Activated CD8-positive, alpha-beta T cell treated with anti-CD3 and anti-CD28 coated beads for 36 hours (primary cell): ENCODE measurements at regions not wholly inside any gene's neighbourhood (a gene's known extent, or its start where the extent isn't known, plus 50 kb on each side); places are given as distances from the start of the nearest gene placed in this dataset.
A peak's percentile ranks its signal among the peaks of the same experiment; 100 is the strongest.

Source experiments
- ATAC-seq: fragments of 200-7000 bp; cut with Tn5 transposase; one replicate; pipeline ENCODE4 v1.10.0; 2021; ENCODE audit warnings: mild to moderate bottlenecking, moderate library complexity
- CTCF ChIA-PET: fragments of 350-600 bp; sonication (Branson Sonifier 250); formaldehyde crosslinking; loops from one replicate; lab custom pipeline; 2021; ENCODE audit warnings: antibody characterized with exemption; lab: Charles Lee
- POLR2A ChIA-PET: fragments of 350-600 bp; sonication (Branson Sonifier 250); formaldehyde crosslinking; loops from one replicate; lab custom pipeline; 2021; ENCODE audit warnings: antibody characterized with exemption; lab: Charles Lee
- DNase-seq: peaks from one replicate; pipeline ENCODE4 v3.0.0-alpha.2; 2020
- H3K27ac Mint-ChIP-seq: one replicate; pipeline ENCODE4 v1.8.0; 2021; ENCODE audit warnings: mild to moderate bottlenecking, mixed read lengths
- H3K27me3 Mint-ChIP-seq: one replicate; pipeline ENCODE4 v1.8.0; 2021; ENCODE audit warnings: mixed read lengths
- H3K36me3 Mint-ChIP-seq: one replicate; pipeline ENCODE4 v1.8.0; 2021; ENCODE audit warnings: low read depth, mixed read lengths
- H3K4me1 Mint-ChIP-seq: one replicate; pipeline ENCODE4 v1.8.0; 2021; ENCODE audit warnings: low read depth, mixed read lengths
- H3K4me3 Mint-ChIP-seq: one replicate; pipeline ENCODE4 v1.8.0; 2021; ENCODE audit warnings: mild to moderate bottlenecking, moderate library complexity, mixed read lengths
- H3K9me3 Mint-ChIP-seq: one replicate; pipeline ENCODE4 v1.8.0; 2021; ENCODE audit warnings: mixed read lengths
- CTCF ChIP-seq: fragments of 200-600 bp; IDR thresholded peaks from one replicate; pipeline ENCODE4 v1.8.0; 2022; ENCODE audit warnings: antibody characterized with exemption, mild to moderate bottlenecking
- intact Hi-C: fragments of 100-400 bp; cut with micrococcal nuclease; formaldehyde crosslinking; loops from one replicate; pipeline ENCODE4 v1.10.0; 2022

GRCh38 chr18:52283927-52284326 lies 56.1 kb upstream of the DCC start:
- Mint-ChIP-seq H3K4me3 (no peak overlapping the region), H3K4me1 (no peaks in the 10 kb centered on the region), H3K36me3 (no peaks in the 10 kb centered on the region), H3K9me3 (no peaks in the 10 kb centered on the region), H3K27me3 (no peaks in the 10 kb centered on the region), H3K27ac (no peak overlapping the region)
- intact Hi-C loops, result no loop called here
- TF ChIP-seq CTCF, result no peak
- ChIA-PET CTCF (no interaction called here), POLR2A (no interaction called here)
- ATAC-seq (no peak), DNase-seq (no peak)

DNA sequence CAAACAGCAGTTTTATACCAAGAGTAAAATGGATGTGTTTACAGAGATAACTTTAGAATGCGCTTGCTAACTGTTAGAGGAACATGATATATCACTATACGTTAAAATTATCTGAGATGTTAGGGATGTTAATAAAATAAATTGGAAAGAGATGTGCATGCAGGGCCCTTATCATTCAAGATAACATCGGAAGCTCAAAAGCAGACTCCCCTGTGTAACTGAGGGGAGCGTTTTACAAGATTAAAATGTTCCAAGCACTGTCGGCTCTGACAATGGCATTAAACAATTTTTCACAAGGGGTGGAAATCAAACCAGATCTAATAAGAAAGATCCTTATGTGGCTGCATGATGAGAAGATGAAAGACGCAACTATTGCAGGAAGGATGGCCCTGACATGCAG lies 53.3 kb upstream of the DCC start:
- no peak overlapping the region for H3K27ac Mint-ChIP-seq
- no peak for ATAC-seq
- no peaks in the 10 kb centered on the region for H3K9me3 Mint-ChIP-seq
- H3K36me3 Mint-ChIP-seq, result no peaks in the 10 kb centered on the region
- H3K4me1 Mint-ChIP-seq, result no peaks in the 10 kb centered on the region
- TF ChIP-seq CTCF, result no peak
- POLR2A ChIA-PET, result no interaction called here
- H3K27me3 Mint-ChIP-seq, result no peaks in the 10 kb centered on the region
- no peak for DNase-seq
- intact Hi-C loops, result loop anchor here (5.0 kb wide), 1 partner anchor 619 kb away; no protein-coding TSS in a partner anchor
- H3K4me3 Mint-ChIP-seq, result no peak overlapping the region
- CTCF ChIA-PET, result no interaction called here

DNA sequence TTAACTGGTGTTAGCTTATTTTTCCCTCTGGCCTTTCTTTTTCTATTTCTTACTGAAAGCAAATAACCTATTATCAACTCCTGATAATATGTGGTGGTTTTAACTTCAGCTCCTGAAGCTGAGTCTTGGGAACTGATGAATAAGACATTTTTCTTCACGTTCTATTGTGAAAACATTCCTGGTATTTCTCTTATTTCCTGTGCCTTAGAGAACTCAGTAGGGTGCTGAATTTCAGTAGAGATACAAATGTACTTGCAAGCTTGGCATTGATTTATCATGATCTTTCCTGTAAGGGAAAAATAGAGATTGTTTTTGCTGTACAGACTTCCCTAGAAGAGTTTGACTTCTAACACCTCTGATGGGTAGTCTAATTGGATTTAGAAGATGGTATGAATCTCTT lies 52.8 kb upstream of the DCC start:
- no peak overlapping the region for H3K4me3 Mint-ChIP-seq
- H3K27ac Mint-ChIP-seq, result no peak overlapping the region
- H3K9me3 Mint-ChIP-seq, result no peaks in the 10 kb centered on the region
- no peaks in the 10 kb centered on the region for H3K27me3 Mint-ChIP-seq
- ChIA-PET CTCF (no interaction called here), POLR2A (no interaction called here)
- intact Hi-C loops, result loop anchor here (5.0 kb wide), 1 partner anchor 620 kb away; no protein-coding TSS in a partner anchor
- no peaks in the 10 kb centered on the region for H3K4me1 Mint-ChIP-seq
- TF ChIP-seq CTCF, result no peak
- ATAC-seq (no peak), DNase-seq (no peak)
- no peaks in the 10 kb centered on the region for H3K36me3 Mint-ChIP-seq

DNA sequence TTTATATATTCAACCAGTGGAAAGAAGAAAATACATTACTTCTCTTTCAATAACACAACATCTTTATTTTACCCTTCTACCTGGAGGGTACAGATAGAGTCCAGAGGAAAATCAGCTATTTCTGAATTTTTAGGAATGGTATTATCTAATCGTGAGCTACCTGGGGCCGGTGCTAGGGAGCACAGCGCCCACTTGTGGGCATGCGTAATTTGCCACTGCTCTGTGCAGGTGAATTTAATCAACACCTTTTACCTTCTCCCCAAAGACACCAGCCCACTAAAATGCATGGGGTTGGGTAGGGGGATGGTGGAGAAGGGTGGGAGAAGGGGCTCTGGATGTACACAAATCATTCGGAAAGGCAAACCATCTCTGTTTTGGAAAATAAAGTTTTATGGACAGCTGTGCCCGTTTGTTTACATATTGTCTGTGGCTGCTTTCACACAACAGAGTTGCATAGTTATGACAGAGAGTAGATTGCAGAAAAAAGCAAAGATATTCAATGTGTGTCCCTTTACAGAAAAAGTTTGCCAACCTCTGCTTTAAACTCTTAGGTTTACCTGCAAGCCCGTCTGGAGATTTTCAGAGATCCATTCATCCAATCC lies 51.5 kb upstream of the DCC start:
- TF ChIP-seq CTCF, result peak; percentile 70
- intact Hi-C loops, result loop anchor here (5.0 kb wide), 1 partner anchor 621 kb away; no protein-coding TSS in a partner anchor
- ATAC-seq (no peak), DNase-seq (peak; percentile 46)
- Mint-ChIP-seq H3K4me1 (no peaks in the 10 kb centered on the region), H3K4me3 (no peak overlapping the region), H3K9me3 (no peaks in the 10 kb centered on the region), H3K27ac (no peak overlapping the region), H3K36me3 (no peaks in the 10 kb centered on the region), H3K27me3 (no peaks in the 10 kb centered on the region)
- POLR2A ChIA-PET, result no interaction called here
- CTCF ChIA-PET, result interaction anchor here (0.6 to 2.2 kb wide), 8 partner anchors 10 to 1178 kb away, joined by 3 to 9 read pairs (median 3); no protein-coding TSS in a partner anchor

GRCh38 chr18:52289392-52289791 lies 50.6 kb upstream of the DCC start:
- no peak for TF ChIP-seq CTCF
- Mint-ChIP-seq H3K9me3 (no peaks in the 10 kb centered on the region), H3K36me3 (no peaks in the 10 kb centered on the region), H3K27ac (no peak overlapping the region), H3K4me1 (no peaks in the 10 kb centered on the region), H3K27me3 (no peaks in the 10 kb centered on the region), H3K4me3 (no peak overlapping the region)
- ChIA-PET POLR2A (no interaction called here), CTCF (interaction anchor here (0.9 to 2.2 kb wide), 7 partner anchors 9 to 1011 kb away, joined by 3 to 9 read pairs (median 3); no protein-coding TSS in a partner anchor)
- intact Hi-C loops, result loop anchor here (5.0 kb wide), 1 partner anchor 622 kb away; no protein-coding TSS in a partner anchor
- no peak for DNase-seq
- no peak for ATAC-seq
